PFSK-1 (cell line): ENCODE measurements at regions not wholly inside any gene's neighbourhood (a gene's known extent, or its start where the extent isn't known, plus 50 kb on each side); places are given as distances from the start of the nearest gene placed in this dataset.

Source experiments
- FOXP2 ChIP-seq: optimal IDR thresholded peaks from 2 replicates; pipeline ENCODE3; 2011; ENCODE audit warnings: borderline replicate concordance, control low read depth, inconsistent platforms; ENCODE audit not compliant: insufficient read depth; ENCODE audit errors: extremely low read length, extremely low read depth
- POLR2AphosphoS5 ChIP-seq: IDR thresholded peaks from 2 replicates; pipeline ENCODE4 v1.6.1; 2012; ENCODE audit warnings: low read depth, mild to moderate bottlenecking, control low read depth, low read length, moderate library complexity
- SIN3A ChIP-seq: IDR thresholded peaks from 2 replicates; pipeline ENCODE4 v1.6.1; 2012; ENCODE audit warnings: mild to moderate bottlenecking, low read length, moderate library complexity, borderline replicate concordance; ENCODE audit not compliant: insufficient read depth
- TAF1 ChIP-seq: IDR thresholded peaks from 2 replicates; pipeline ENCODE4 v1.6.1; 2012; ENCODE audit warnings: low read length, control low read depth, borderline replicate concordance; ENCODE audit not compliant: insufficient read depth
- TF ChIP-seq, protein P1 (sequence below), 2 experiments: IDR thresholded peaks; 2 replicates each; pipeline versions ENCODE4 v1.6.1 to v1.8.0; 2011 to 2012; ENCODE audit warnings: low read depth in 2 of 2, low read length in 2 of 2, control low read depth in 1 of 2, inconsistent platforms in 1 of 2, mild to moderate bottlenecking in 1 of 2, moderate library complexity in 1 of 2; ENCODE audit not compliant: insufficient read depth in 1 of 2

DNA sequence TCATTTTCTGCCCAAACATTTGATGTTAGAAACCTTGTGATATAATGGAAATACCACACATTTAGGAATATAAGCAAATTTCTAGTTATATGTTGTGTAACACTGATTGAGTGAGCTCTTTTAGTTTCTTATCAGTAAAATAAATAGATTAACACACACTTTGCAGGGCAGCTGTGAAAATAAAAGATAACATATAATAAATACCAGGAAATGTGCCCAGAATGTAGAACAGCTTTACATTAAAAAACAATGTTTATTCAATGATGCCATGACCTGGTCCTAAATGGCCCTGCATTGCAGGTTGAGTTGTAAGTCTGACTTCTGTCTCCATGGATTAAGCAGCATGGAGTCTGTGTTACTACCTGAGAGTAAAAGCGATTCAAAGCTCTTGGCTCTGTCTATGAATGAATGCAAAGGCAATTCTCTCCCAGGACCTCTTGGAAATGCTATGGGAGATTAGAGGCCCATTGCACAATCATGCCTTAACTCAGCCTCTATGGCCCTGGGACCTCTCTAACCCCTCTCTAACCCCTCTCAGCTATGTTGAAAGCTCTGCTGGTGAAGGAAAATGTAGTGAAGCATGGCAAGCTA is 296.0 kb upstream of the ACTBL2 start:
- TF ChIP-seq TAF1 = no peak
- TF ChIP-seq, protein P1, sequence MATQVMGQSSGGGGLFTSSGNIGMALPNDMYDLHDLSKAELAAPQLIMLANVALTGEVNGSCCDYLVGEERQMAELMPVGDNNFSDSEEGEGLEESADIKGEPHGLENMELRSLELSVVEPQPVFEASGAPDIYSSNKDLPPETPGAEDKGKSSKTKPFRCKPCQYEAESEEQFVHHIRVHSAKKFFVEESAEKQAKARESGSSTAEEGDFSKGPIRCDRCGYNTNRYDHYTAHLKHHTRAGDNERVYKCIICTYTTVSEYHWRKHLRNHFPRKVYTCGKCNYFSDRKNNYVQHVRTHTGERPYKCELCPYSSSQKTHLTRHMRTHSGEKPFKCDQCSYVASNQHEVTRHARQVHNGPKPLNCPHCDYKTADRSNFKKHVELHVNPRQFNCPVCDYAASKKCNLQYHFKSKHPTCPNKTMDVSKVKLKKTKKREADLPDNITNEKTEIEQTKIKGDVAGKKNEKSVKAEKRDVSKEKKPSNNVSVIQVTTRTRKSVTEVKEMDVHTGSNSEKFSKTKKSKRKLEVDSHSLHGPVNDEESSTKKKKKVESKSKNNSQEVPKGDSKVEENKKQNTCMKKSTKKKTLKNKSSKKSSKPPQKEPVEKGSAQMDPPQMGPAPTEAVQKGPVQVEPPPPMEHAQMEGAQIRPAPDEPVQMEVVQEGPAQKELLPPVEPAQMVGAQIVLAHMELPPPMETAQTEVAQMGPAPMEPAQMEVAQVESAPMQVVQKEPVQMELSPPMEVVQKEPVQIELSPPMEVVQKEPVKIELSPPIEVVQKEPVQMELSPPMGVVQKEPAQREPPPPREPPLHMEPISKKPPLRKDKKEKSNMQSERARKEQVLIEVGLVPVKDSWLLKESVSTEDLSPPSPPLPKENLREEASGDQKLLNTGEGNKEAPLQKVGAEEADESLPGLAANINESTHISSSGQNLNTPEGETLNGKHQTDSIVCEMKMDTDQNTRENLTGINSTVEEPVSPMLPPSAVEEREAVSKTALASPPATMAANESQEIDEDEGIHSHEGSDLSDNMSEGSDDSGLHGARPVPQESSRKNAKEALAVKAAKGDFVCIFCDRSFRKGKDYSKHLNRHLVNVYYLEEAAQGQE (IDR thresholded peaks at IDR 0.05; ENCODE audit: insufficient read depth in 1 of 2, low read depth in 2 of 2, low read length in 2 of 2) = no peak
- no peak for TF ChIP-seq POLR2AphosphoS5
- no peak for TF ChIP-seq FOXP2
- TF ChIP-seq SIN3A = no peak

GRCh38 chr5:57777174-57777581 is 294.6 kb upstream of the ACTBL2 start:
- TF ChIP-seq, protein P1 (IDR thresholded peaks at IDR 0.05; ENCODE audit: insufficient read depth in 1 of 2, low read depth in 2 of 2, low read length in 2 of 2) = no peak
- TF ChIP-seq SIN3A (no peak), FOXP2 (no peak)

- TF ChIP-seq FOXP2 = no peak
- TF ChIP-seq, protein P1 (IDR thresholded peaks at IDR 0.05; ENCODE audit: insufficient read depth in 1 of 2, low read depth in 2 of 2, low read length in 2 of 2) = no peak
- TF ChIP-seq POLR2AphosphoS5 = no peak
- no peak for TF ChIP-seq SIN3A
- TF ChIP-seq TAF1 = no peak
Measured at GRCh38 chr5:57776035-57776434, 293.4 kb upstream of the ACTBL2 start.

GRCh38 chr5:57774439-57774838 is 291.8 kb upstream of the ACTBL2 start:
- TF ChIP-seq POLR2AphosphoS5 = no peak
- TF ChIP-seq FOXP2 = no peak
- TF ChIP-seq, protein P1 (IDR thresholded peaks at IDR 0.05; ENCODE audit: insufficient read depth in 1 of 2, low read depth in 2 of 2, low read length in 2 of 2) = no peak
- TF ChIP-seq TAF1 = no peak
- TF ChIP-seq SIN3A = no peak

DNA sequence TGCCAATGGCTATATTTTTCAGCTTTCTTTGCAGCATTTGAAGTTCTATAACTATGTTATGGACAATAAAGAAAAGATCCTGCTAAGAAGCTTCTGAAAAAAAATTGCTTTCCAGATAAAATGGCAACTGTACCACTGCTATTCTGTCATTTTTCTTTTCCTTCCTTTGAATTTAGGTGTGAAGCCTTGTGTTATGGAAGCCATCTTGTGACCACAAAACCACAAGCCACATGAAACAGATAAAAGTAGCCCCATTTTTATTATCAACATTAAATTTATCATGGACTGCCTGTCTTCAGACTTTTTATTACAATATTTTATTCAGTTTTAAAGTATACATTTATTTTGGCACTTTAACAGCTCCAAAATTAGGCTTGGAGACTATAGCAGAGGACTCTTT is 289.9 kb upstream of the ACTBL2 start:
- no peak for TF ChIP-seq POLR2AphosphoS5
- TF ChIP-seq TAF1 = no peak
- TF ChIP-seq, protein P1 (IDR thresholded peaks at IDR 0.05; ENCODE audit: insufficient read depth in 1 of 2, low read depth in 2 of 2, low read length in 2 of 2) = no peak
- no peak for TF ChIP-seq SIN3A
- no peak for TF ChIP-seq FOXP2
